B cell (primary cell): ENCODE measurements at regions not wholly inside any gene's neighbourhood (a gene's known extent, or its start where the extent isn't known, plus 50 kb on each side); places are given as distances from the start of the nearest gene placed in this dataset.

Experiments used
- ATAC-seq: fragments of 200-7000 bp; cut with Tn5 transposase; one replicate; pipeline ENCODE4 v1.10.0; 2021; ENCODE audit warnings: low read depth, mild to moderate bottlenecking, moderate number of reproducible peaks, moderate library complexity
- CTCF ChIA-PET: fragments of 350-600 bp; sonication (Branson Sonifier 250); formaldehyde crosslinking; loops from one replicate; lab custom pipeline; 2021; ENCODE audit warnings: antibody characterized with exemption, inconsistent platforms; lab: Charles Lee
- POLR2A ChIA-PET: fragments of 350-600 bp; sonication (Branson Sonifier 250); formaldehyde crosslinking; loops from one replicate; lab custom pipeline; 2021; ENCODE audit warnings: antibody characterized with exemption; lab: Charles Lee
- DNase-seq: peaks from one replicate; pipeline ENCODE4 v3.0.0; 2013
- H2AFZ ChIP-seq: 2 replicates; pipeline ENCODE4 v1.6.1; 2012; ENCODE audit warnings: mild to moderate bottlenecking, low read depth, low read length; ENCODE audit not compliant: insufficient read depth, poor library complexity, severe bottlenecking
- H3K27ac ChIP-seq, 2 donors: 1 replicate in 1 of 2; 2 replicates in 1 of 2; pipeline ENCODE4 v1.5.1; 2012 to 2013; ENCODE audit warnings: low read length in 2 of 2, mild to moderate bottlenecking in 2 of 2, moderate library complexity in 1 of 2
- H3K27me3 ChIP-seq, 4 experiments: fragments of 200-600 bp in 1 of 4; sonication (generic) in 1 of 4; replicated peaks in 1 of 4; 1 replicate in 2 of 4; 2 replicates in 2 of 4; pipeline versions ENCODE4 v1.6.1 to v1.7.0; 2013 to 2016; ENCODE audit warnings: low read length in 3 of 4, mild to moderate bottlenecking in 2 of 4, mixed read lengths in 1 of 4, moderate library complexity in 1 of 4; ENCODE audit not compliant: insufficient read depth in 4 of 4, control insufficient read depth in 3 of 4; ENCODE audit errors: control extremely low read depth in 1 of 4
- H3K36me3 ChIP-seq, 2 experiments: replicated peaks in 1 of 2; 1 replicate in 1 of 2; 2 replicates in 1 of 2; pipeline versions ENCODE4 v1.6.1 to v1.7.1; 2013; ENCODE audit warnings: low read length in 1 of 2; ENCODE audit not compliant: insufficient read depth in 2 of 2, control insufficient read depth in 1 of 2; ENCODE audit errors: control extremely low read depth in 1 of 2, extremely low read depth in 1 of 2
- H3K4me1 ChIP-seq, 2 donors: fragments of 200-600 bp in 1 of 2; sonication (generic) in 1 of 2; 1 replicate in 1 of 2; 2 replicates in 1 of 2; pipeline versions ENCODE4 v1.5.1 to v1.6.1; 2013 to 2017; ENCODE audit warnings: low read length in 2 of 2; ENCODE audit not compliant: control insufficient read depth in 2 of 2, insufficient read depth in 2 of 2
- H3K4me2 ChIP-seq: replicated peaks from 2 replicates; pipeline ENCODE3; 2012; ENCODE audit warnings: mild to moderate bottlenecking, low read depth, low read length; ENCODE audit not compliant: poor library complexity, severe bottlenecking
- H3K4me3 ChIP-seq, 5 experiments: fragments of 200-600 bp in 1 of 5; sonication (generic) in 1 of 5; 1 replicate in 3 of 5; 2 replicates in 2 of 5; pipeline versions ENCODE4 v1.5.1 to v1.7.0; 2011 to 2016; ENCODE audit warnings: low read length in 4 of 5, mild to moderate bottlenecking in 4 of 5, low read depth in 2 of 5, control low read depth in 1 of 5, moderate library complexity in 1 of 5; ENCODE audit not compliant: insufficient read depth in 1 of 5; ENCODE audit errors: control extremely low read depth in 1 of 5, extremely low read depth in 1 of 5
- H3K79me2 ChIP-seq: fragments of 200-600 bp; sonication (generic); one replicate; pipeline ENCODE4 v1.6.0; 2016; ENCODE audit warnings: low read length; ENCODE audit not compliant: control insufficient read depth, insufficient read depth
- H3K9ac ChIP-seq: fragments of 200-600 bp; sonication (generic); 2 replicates; pipeline ENCODE4 v1.6.1; 2017; ENCODE audit warnings: mild to moderate bottlenecking, low read length, moderate library complexity
- H3K9me3 ChIP-seq, 3 donors: one replicate each; pipeline versions ENCODE4 v1.6.1 to v1.7.1; 2013; ENCODE audit warnings: low read length in 2 of 3; ENCODE audit not compliant: control insufficient read depth in 2 of 3, insufficient read depth in 1 of 3; ENCODE audit errors: control extremely low read depth in 1 of 3
- H4K20me1 ChIP-seq: 2 replicates; pipeline ENCODE4 v1.6.0; 2012; ENCODE audit warnings: mild to moderate bottlenecking, low read length; ENCODE audit not compliant: insufficient read depth, control insufficient read depth, poor library complexity, severe bottlenecking
- H3K27ac Mint-ChIP-seq: one replicate; pipeline ENCODE4 v1.8.0; 2021; ENCODE audit warnings: mixed read lengths
- H3K27me3 Mint-ChIP-seq: one replicate; pipeline ENCODE4 v1.8.0; 2021; ENCODE audit warnings: mixed read lengths
- H3K4me1 Mint-ChIP-seq: one replicate; pipeline ENCODE4 v1.8.0; 2021; ENCODE audit warnings: mixed read lengths
- H3K4me3 Mint-ChIP-seq: one replicate; pipeline ENCODE4 v1.8.0; 2021; ENCODE audit warnings: mixed read lengths
- H3K9me3 Mint-ChIP-seq: one replicate; pipeline ENCODE4 v1.8.0; 2022; ENCODE audit warnings: mixed read lengths; ENCODE audit not compliant: insufficient read depth
- EZH2 ChIP-seq: IDR thresholded peaks from 2 replicates; pipeline ENCODE4 v1.6.1; 2012; ENCODE audit warnings: borderline replicate concordance, low read depth, mild to moderate bottlenecking, moderate library complexity, low read length; ENCODE audit not compliant: insufficient read depth, poor library complexity, severe bottlenecking
- WGBS: methylation state at CpG from one replicate; pipeline ENCODE4 v1.1.5; 2013; ENCODE audit warnings: missing lambda C conversion rate; ENCODE audit not compliant: insufficient coverage; 5-methylcytosine and 5-hydroxymethylcytosine counted together
- intact Hi-C: fragments of 100-400 bp; cut with micrococcal nuclease; formaldehyde crosslinking; loops from one replicate; pipeline ENCODE4 v1.10.0; 2022
- TF ChIP-seq, protein P1 (sequence below): fragments of 200-600 bp; IDR thresholded peaks from one replicate; pipeline ENCODE4 v1.8.0; 2022; ENCODE audit warnings: antibody characterized with exemption, mild to moderate bottlenecking

DNA sequence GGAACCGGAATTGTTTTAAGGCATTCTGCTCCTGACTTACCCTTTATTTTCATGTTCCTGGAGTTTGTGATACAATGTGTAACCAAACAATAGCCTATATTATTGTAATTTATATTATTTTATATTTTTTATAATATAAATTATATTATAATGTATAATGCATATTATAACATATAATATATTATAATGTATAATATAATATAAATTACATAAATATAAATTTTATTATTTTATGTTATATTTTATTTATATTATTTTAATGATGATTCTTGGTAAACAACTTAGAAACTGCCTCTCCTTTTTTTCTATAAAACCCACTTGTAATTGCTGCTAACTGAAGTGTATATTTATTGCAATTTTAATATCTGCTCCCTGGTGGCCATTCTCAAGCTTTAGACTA lies 629.1 kb downstream of the MMUT start:
- ATAC-seq (no peak), DNase-seq (no peak)
- no peak overlapping the region for H3K9ac ChIP-seq
- intact Hi-C loops: no loop called here
- ChIA-PET POLR2A (no interaction called here), CTCF (no interaction called here)
- Mint-ChIP-seq H3K4me1 (no peaks in the 10 kb centered on the region), H3K27me3 (no peaks in the 10 kb centered on the region), H3K9me3 (peaks cover 3% of the 10 kb centered on the region), H3K4me3 (no peak overlapping the region), H3K27ac (no peak overlapping the region)
- no peak overlapping the region for H2AFZ ChIP-seq
- H3K79me2 ChIP-seq: no peaks in the 10 kb centered on the region
- H3K4me1 ChIP-seq: no peaks in the 10 kb centered on the region
- H3K36me3 ChIP-seq: no peaks in the 10 kb centered on the region
- H3K27ac ChIP-seq: no peak overlapping the region
- H3K4me2 ChIP-seq: no peak overlapping the region
- no CpG with 5 or more reads among the region's 1 CpG for WGBS
- H3K9me3 ChIP-seq: no peaks in the 10 kb centered on the region
- no peak for TF ChIP-seq EZH2
- TF ChIP-seq, protein P1, sequence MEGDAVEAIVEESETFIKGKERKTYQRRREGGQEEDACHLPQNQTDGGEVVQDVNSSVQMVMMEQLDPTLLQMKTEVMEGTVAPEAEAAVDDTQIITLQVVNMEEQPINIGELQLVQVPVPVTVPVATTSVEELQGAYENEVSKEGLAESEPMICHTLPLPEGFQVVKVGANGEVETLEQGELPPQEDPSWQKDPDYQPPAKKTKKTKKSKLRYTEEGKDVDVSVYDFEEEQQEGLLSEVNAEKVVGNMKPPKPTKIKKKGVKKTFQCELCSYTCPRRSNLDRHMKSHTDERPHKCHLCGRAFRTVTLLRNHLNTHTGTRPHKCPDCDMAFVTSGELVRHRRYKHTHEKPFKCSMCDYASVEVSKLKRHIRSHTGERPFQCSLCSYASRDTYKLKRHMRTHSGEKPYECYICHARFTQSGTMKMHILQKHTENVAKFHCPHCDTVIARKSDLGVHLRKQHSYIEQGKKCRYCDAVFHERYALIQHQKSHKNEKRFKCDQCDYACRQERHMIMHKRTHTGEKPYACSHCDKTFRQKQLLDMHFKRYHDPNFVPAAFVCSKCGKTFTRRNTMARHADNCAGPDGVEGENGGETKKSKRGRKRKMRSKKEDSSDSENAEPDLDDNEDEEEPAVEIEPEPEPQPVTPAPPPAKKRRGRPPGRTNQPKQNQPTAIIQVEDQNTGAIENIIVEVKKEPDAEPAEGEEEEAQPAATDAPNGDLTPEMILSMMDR: no peak
- H4K20me1 ChIP-seq: no peaks in the 10 kb centered on the region
- H3K27me3 ChIP-seq: no peaks in the 10 kb centered on the region
- no peak overlapping the region for H3K4me3 ChIP-seq

- DNase-seq: no peak
- Histone ChIP-seq H3K4me3 (no peak overlapping the region), H3K27ac (no peak overlapping the region), H2AFZ (no peak overlapping the region), H3K4me1 (no peaks in the 10 kb centered on the region), H3K4me2 (no peak overlapping the region), H3K79me2 (no peaks in the 10 kb centered on the region), H4K20me1 (no peaks in the 10 kb centered on the region), H3K27me3 (no peaks in the 10 kb centered on the region), H3K9ac (no peak overlapping the region), H3K9me3 (peaks cover 0 to 11% (median 3%) of the 10 kb centered on the region in 3 donors), H3K36me3 (no peaks in the 10 kb centered on the region)
- Mint-ChIP-seq H3K4me1 (no peaks in the 10 kb centered on the region), H3K27ac (no peak overlapping the region), H3K27me3 (no peaks in the 10 kb centered on the region), H3K4me3 (no peak overlapping the region), H3K9me3 (no peaks in the 10 kb centered on the region)
- WGBS: 87% methylated on average over 3 of the region's 6 CpGs
- ChIA-PET POLR2A (no interaction called here), CTCF (no interaction called here)
- TF ChIP-seq, protein P1: no peak
- no peak for TF ChIP-seq EZH2
- no peak for ATAC-seq
- intact Hi-C loops: no loop called here
Observed at GRCh38 chr6:48826901-48827701, 636.0 kb downstream of the MMUT start.
